Lung (tissue), 11 donors: ENCODE measurements at regions not wholly inside any gene's neighbourhood (a gene's known extent, or its start where the extent isn't known, plus 50 kb on each side); places are given as distances from the start of the nearest gene placed in this dataset.

ENCODE experiments used
- ATAC-seq: fragments of 200-7000 bp; cut with Tn5 transposase; one replicate; pipeline ENCODE4 v1.9.1; 2020; ENCODE audit warnings: moderate number of reproducible peaks; ENCODE audit not compliant: insufficient read depth, low FRiP score
- DNase-seq, 3 donors: peaks; one replicate each; pipeline ENCODE4 v3.0.0-alpha.2; 2013 to 2017
- H3K27ac ChIP-seq, 2 donors: one replicate each; pipeline ENCODE4 v1.5.1; 2013; ENCODE audit warnings: mild to moderate bottlenecking in 2 of 2, moderate library complexity in 2 of 2, control low read depth in 1 of 2, inconsistent platforms in 1 of 2, low read depth in 1 of 2, low read length in 1 of 2
- H3K27me3 ChIP-seq, 3 donors: one replicate each; pipeline ENCODE4 v1.5.1; 2013; ENCODE audit warnings: low read length in 2 of 3; ENCODE audit not compliant: control insufficient read depth in 3 of 3, insufficient read depth in 3 of 3
- H3K36me3 ChIP-seq, 4 donors: one replicate each; pipeline ENCODE4 v1.5.1; 2013; ENCODE audit warnings: low read length in 4 of 4, mild to moderate bottlenecking in 1 of 4, moderate library complexity in 1 of 4; ENCODE audit not compliant: control insufficient read depth in 4 of 4, insufficient read depth in 4 of 4
- H3K4me1 ChIP-seq, 5 donors: one replicate each; pipeline ENCODE4 v1.5.1; 2013; ENCODE audit warnings: low read length in 5 of 5, mild to moderate bottlenecking in 2 of 5, moderate library complexity in 1 of 5; ENCODE audit not compliant: control insufficient read depth in 5 of 5, insufficient read depth in 5 of 5
- H3K4me3 ChIP-seq: one replicate; pipeline ENCODE4 v1.5.1; 2013; ENCODE audit warnings: mild to moderate bottlenecking, control low read depth, moderate library complexity
- H3K9ac ChIP-seq, 2 donors: one replicate each; pipeline ENCODE4 v1.5.1; 2013; ENCODE audit warnings: low read length in 2 of 2, control low read depth in 1 of 2; ENCODE audit not compliant: insufficient read depth in 1 of 2
- H3K9me3 ChIP-seq, 4 donors: one replicate each; pipeline ENCODE4 v1.5.1; 2013; ENCODE audit warnings: low read length in 3 of 4, mild to moderate bottlenecking in 1 of 4, moderate library complexity in 1 of 4; ENCODE audit not compliant: control insufficient read depth in 4 of 4, insufficient read depth in 3 of 4
- CTCF ChIP-seq: IDR thresholded peaks from 2 replicates; pipeline ENCODE4 v1.5.1; 2012; ENCODE audit warnings: mild to moderate bottlenecking; ENCODE audit errors: control extremely low read depth, extremely low read depth
- WGBS, 2 donors: extraction: QIAGEN DNeasy Blood & Tissue Kit; methylation state at CpG; one replicate each; pipeline ENCODE4 v1.1.7; 2013; 5-methylcytosine and 5-hydroxymethylcytosine counted together
- donor health status: control.
- donor health status: control.
- donor health status: Bipolar disorder and iron deficiency.
- donor health status: healthy.
- donor health status: DM: yes; HTN: yes; CAD: no.

DNA sequence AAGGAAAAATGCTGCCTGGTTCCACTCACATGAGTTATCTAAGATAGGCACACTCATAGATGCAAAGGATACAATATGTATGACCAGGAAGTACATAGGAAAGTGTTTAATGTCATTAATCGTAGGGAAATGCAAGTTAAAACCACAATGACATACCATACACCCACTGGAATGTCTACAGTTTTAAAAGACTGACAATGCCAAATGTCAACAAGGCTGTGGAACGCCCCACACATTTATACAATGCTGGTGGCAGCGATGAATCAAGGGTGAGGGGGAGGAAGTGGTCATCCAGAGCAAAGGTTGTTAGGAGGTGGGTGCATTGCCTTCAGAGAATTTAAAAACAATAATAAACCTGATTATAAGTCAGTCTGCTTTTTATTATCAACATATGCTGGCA is 437.8 kb downstream of the ARHGEF28 start:
- Histone ChIP-seq H3K9ac (no peak overlapping the region), H3K4me3 (no peak overlapping the region), H3K4me1 (peaks cover 0 to 11% (median 0%) of the 10 kb centered on the region in 5 donors), H3K27me3 (no peaks in the 10 kb centered on the region), H3K9me3 (no peaks in the 10 kb centered on the region), H3K27ac (no peak overlapping the region), H3K36me3 (no peaks in the 10 kb centered on the region)
- ATAC-seq (no peak), DNase-seq (peak in 2 of 3 donors; percentile 30 to 46)
- TF ChIP-seq CTCF, result no peak
- WGBS, 2 donors, result 41 to 54% methylated on average over 3 of the region's 3 CpGs

- Histone ChIP-seq H3K4me1 (peaks cover 0 to 11% (median 0%) of the 10 kb centered on the region in 5 donors), H3K27me3 (no peaks in the 10 kb centered on the region), H3K4me3 (no peak overlapping the region), H3K9me3 (no peaks in the 10 kb centered on the region), H3K36me3 (no peaks in the 10 kb centered on the region), H3K9ac (no peak overlapping the region), H3K27ac (no peak overlapping the region)
- ATAC-seq, result no peak
- no peak for DNase-seq
- no peak for TF ChIP-seq CTCF
- 81 to 85% methylated on average over 4 of the region's 4 CpGs for WGBS, 2 donors
Measured at GRCh38 chr5:74063346-74063745, 437.4 kb downstream of the ARHGEF28 start.

DNA sequence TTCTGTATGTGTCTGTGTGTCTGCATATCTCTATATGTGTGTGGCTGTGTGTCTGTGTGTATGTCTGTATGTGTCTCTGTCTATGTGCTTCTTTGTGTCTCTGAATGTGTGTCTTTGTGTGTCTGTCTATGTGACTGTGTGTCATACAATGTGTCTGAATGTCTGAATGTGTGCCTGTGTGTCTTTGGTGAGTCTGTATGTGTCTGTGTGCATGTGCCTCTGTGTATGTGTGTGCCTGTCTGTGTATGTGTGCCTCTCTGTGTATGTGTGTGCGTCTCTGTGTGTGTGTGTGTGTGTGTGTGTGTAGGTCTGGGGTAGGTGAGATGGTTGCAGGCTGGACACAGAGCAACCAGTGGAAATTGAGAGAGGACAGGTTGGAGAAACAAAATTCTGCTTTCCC is 435.3 kb downstream of the ARHGEF28 start:
- no peak for DNase-seq
- no peak for ATAC-seq
- Histone ChIP-seq H3K27me3 (no peaks in the 10 kb centered on the region), H3K4me3 (no peak overlapping the region), H3K27ac (no peak overlapping the region), H3K9me3 (no peaks in the 10 kb centered on the region), H3K36me3 (no peaks in the 10 kb centered on the region), H3K9ac (no peak overlapping the region), H3K4me1 (peaks cover 0 to 17% (median 0%) of the 10 kb centered on the region in 5 donors)
- no peak for TF ChIP-seq CTCF
- WGBS, 2 donors, result 93 to 100% methylated on average over 1 of the region's 1 CpG

GRCh38 chr5:74059706-74060105 is 433.7 kb downstream of the ARHGEF28 start:
- ATAC-seq (no peak), DNase-seq (no peak)
- no peak for TF ChIP-seq CTCF

More at GRCh38 chr5:74059706-74060105, 433.7 kb downstream of the ARHGEF28 start:
- Histone ChIP-seq H3K36me3 (no peaks in the 10 kb centered on the region), H3K27me3 (no peaks in the 10 kb centered on the region), H3K9me3 (no peaks in the 10 kb centered on the region), H3K4me1 (peaks cover 0 to 32% (median 4%) of the 10 kb centered on the region in 5 donors), H3K27ac (no peak overlapping the region), H3K9ac (no peak overlapping the region), H3K4me3 (no peak overlapping the region)
- 33 to 74% methylated on average over 1 of the region's 1 CpG for WGBS, 2 donors
